DND-41 (cell line): ENCODE measurements at regions not wholly inside any gene's neighbourhood (a gene's known extent, or its start where the extent isn't known, plus 50 kb on each side); places are given as distances from the start of the nearest gene placed in this dataset.

Experiments used
- ATAC-seq: fragments of 200-7000 bp; cut with Tn5 transposase; 3 replicates; pipeline ENCODE4 v1.9.1; 2021; ENCODE audit warnings: low read depth; ENCODE audit not compliant: insufficient read depth
- DNase-seq: peaks from one replicate; pipeline ENCODE4 v3.0.0-alpha.2; 2020
- H2AFZ ChIP-seq: 2 replicates; pipeline ENCODE4 v1.6.0; 2012; ENCODE audit warnings: low read depth, low read length
- H3K27ac ChIP-seq: 2 replicates; pipeline ENCODE4 v1.5.1; 2012; ENCODE audit warnings: low read length, inconsistent platforms
- H3K27me3 ChIP-seq: fragments of 200-600 bp; sonication (generic); 2 replicates; pipeline ENCODE4 v1.6.0; 2012; ENCODE audit warnings: low read length, mild to moderate bottlenecking, inconsistent platforms; ENCODE audit not compliant: insufficient read depth, poor library complexity
- H3K36me3 ChIP-seq: 2 replicates; pipeline ENCODE4 v1.5.1; 2012; ENCODE audit warnings: low read length, inconsistent platforms; ENCODE audit not compliant: insufficient read depth
- H3K4me1 ChIP-seq: 2 replicates; pipeline ENCODE4 v1.5.1; 2012; ENCODE audit warnings: mild to moderate bottlenecking, low read length; ENCODE audit not compliant: insufficient read depth
- H3K4me2 ChIP-seq: 2 replicates; pipeline ENCODE4 v1.6.0; 2012; ENCODE audit warnings: mild to moderate bottlenecking, moderate library complexity, low read length, inconsistent platforms; ENCODE audit not compliant: insufficient read depth
- H3K4me3 ChIP-seq, 2 experiments: fragments of 200-600 bp in 1 of 2; shearing (Covaris generic) in 1 of 2; 2 replicates each; pipeline ENCODE4 v1.5.1; 2012 to 2016; ENCODE audit warnings: inconsistent platforms in 2 of 2, low read length in 2 of 2, mild to moderate bottlenecking in 2 of 2, low read depth in 1 of 2, moderate library complexity in 1 of 2
- H3K79me2 ChIP-seq: 2 replicates; pipeline ENCODE4 v1.6.0; 2012; ENCODE audit warnings: low read length, inconsistent platforms; ENCODE audit not compliant: insufficient read depth
- H3K9ac ChIP-seq: 2 replicates; pipeline ENCODE4 v1.6.0; 2012; ENCODE audit warnings: low read depth, mild to moderate bottlenecking, inconsistent platforms, low read length, moderate library complexity
- H3K9me3 ChIP-seq: 2 replicates; pipeline ENCODE4 v1.5.1; 2012; ENCODE audit warnings: low read length, moderate library complexity, mild to moderate bottlenecking, inconsistent platforms; ENCODE audit not compliant: insufficient read depth, severe bottlenecking
- H4K20me1 ChIP-seq: 2 replicates; pipeline ENCODE4 v1.6.0; 2012; ENCODE audit warnings: low read length; ENCODE audit not compliant: insufficient read depth
- EZH2 ChIP-seq: IDR thresholded peaks from 3 replicates; pipeline ENCODE4 v1.6.1; 2012; ENCODE audit warnings: borderline replicate concordance, low read depth, mild to moderate bottlenecking, moderate library complexity, low read length, inconsistent platforms; ENCODE audit not compliant: severe bottlenecking
- TF ChIP-seq, protein P1 (sequence below): IDR thresholded peaks from 2 replicates; pipeline ENCODE4 v1.5.1; 2012; ENCODE audit warnings: borderline replicate concordance, low read length, moderate library complexity, mild to moderate bottlenecking; ENCODE audit not compliant: poor library complexity, severe bottlenecking; ENCODE audit errors: extremely low read depth

DNA sequence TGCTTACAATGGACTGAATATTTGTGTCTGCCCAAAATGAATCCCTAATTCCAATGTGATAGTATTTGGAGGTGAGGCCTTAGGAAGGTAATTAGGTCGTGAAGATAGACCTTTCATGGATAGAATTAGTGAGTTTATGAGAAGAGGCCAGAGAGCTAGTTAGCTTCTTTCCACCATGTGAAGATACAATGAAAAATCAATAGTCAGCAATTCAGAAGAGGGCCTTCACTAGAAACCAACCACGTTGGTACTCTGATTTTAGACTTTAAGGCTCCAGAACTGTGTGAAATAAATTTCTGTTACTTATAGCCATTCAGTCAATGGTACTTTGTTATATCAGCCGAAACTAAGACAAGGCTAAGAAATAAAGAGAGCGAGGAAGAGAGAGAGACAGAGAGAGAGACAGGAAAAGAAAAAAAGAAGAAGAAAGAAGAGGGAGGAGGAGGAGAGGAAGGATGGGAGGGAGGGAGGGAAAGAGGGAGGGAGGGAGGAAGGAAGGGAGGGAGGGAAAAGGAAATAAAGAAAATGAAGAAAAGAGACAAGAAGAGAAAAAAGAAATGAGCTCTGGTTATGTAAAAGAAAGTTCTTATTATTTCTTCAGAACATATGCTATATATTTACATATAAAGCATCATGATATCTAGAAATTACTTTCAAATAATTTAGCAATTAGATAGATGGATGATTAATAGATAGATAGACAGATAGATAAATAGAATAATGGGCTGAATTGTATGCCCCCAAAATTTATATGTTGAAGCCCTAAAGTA, 1725.3 kb downstream of the EFNA5 start:
- Histone ChIP-seq H2AFZ (no peak overlapping the region), H3K9me3 (no peaks in the 10 kb centered on the region), H3K27ac (no peak overlapping the region), H3K79me2 (no peaks in the 10 kb centered on the region), H3K27me3 (no peaks in the 10 kb centered on the region), H4K20me1 (no peaks in the 10 kb centered on the region), H3K4me1 (no peaks in the 10 kb centered on the region), H3K9ac (no peak overlapping the region), H3K4me3 (no peak overlapping the region), H3K36me3 (no peaks in the 10 kb centered on the region), H3K4me2 (no peak overlapping the region)
- TF ChIP-seq, protein P1, sequence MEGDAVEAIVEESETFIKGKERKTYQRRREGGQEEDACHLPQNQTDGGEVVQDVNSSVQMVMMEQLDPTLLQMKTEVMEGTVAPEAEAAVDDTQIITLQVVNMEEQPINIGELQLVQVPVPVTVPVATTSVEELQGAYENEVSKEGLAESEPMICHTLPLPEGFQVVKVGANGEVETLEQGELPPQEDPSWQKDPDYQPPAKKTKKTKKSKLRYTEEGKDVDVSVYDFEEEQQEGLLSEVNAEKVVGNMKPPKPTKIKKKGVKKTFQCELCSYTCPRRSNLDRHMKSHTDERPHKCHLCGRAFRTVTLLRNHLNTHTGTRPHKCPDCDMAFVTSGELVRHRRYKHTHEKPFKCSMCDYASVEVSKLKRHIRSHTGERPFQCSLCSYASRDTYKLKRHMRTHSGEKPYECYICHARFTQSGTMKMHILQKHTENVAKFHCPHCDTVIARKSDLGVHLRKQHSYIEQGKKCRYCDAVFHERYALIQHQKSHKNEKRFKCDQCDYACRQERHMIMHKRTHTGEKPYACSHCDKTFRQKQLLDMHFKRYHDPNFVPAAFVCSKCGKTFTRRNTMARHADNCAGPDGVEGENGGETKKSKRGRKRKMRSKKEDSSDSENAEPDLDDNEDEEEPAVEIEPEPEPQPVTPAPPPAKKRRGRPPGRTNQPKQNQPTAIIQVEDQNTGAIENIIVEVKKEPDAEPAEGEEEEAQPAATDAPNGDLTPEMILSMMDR: no peak
- no peak for TF ChIP-seq EZH2
- no peak for DNase-seq
- ATAC-seq: no peak

DNA sequence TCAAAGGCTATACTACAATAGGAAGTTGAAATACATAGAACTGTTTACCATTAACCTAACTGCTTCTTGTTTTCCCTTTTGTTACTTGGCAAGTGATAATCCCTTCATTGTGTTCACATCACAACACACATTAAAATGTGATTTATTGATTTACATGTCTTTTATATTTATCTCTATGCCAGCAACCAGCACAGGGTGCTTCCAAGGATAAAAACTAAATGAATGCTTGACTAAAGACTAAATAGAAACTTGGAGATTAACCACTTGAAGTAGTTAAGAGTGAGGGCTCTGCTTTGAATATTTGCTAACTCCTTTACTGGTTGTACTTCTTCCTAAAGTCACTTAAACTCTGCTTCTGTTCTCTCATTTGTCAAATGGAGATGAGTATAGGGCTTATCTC, 1730.6 kb downstream of the EFNA5 start:
- Histone ChIP-seq H3K27me3 (no peaks in the 10 kb centered on the region), H3K4me2 (no peak overlapping the region), H3K79me2 (no peaks in the 10 kb centered on the region), H3K4me3 (no peak overlapping the region), H3K9me3 (no peaks in the 10 kb centered on the region), H3K27ac (no peak overlapping the region), H4K20me1 (no peaks in the 10 kb centered on the region), H3K9ac (no peak overlapping the region), H2AFZ (no peak overlapping the region), H3K36me3 (no peaks in the 10 kb centered on the region), H3K4me1 (no peaks in the 10 kb centered on the region)
- DNase-seq (no peak), ATAC-seq (no peak)
- TF ChIP-seq, protein P1: no peak
- no peak for TF ChIP-seq EZH2

DNA sequence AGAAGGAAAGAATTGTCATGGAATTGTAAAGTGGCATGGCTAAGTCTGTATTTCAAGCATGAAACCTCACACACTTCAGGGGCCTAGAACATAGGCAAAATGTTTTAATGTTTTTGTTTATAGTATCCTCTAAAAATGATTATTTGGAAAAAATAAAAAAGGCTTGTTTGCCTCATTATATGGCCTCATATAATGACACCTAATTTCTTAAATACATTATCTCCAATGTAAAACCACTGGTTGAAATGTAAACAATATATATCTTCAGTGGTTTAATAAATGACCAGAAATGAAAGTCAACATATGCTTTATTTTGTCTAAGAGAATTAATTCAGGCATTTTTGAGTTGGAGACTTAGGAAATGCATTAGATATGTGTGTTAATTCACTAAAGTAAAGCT, 1736.6 kb downstream of the EFNA5 start:
- no peaks in the 10 kb centered on the region for H3K36me3 ChIP-seq
- H3K4me1 ChIP-seq: no peaks in the 10 kb centered on the region
- no peaks in the 10 kb centered on the region for H3K79me2 ChIP-seq
- no peak for TF ChIP-seq EZH2
- TF ChIP-seq, protein P1: no peak
- H3K27ac ChIP-seq: no peak overlapping the region
- no peak overlapping the region for H2AFZ ChIP-seq
- no peak overlapping the region for H3K4me2 ChIP-seq
- no peak overlapping the region for H3K4me3 ChIP-seq
- no peaks in the 10 kb centered on the region for H3K9me3 ChIP-seq
- DNase-seq (no peak), ATAC-seq (no peak)
- H3K27me3 ChIP-seq: no peaks in the 10 kb centered on the region
- H3K9ac ChIP-seq: no peak overlapping the region
- H4K20me1 ChIP-seq: no peaks in the 10 kb centered on the region
